Effector memory CD8-positive, alpha-beta T cell (primary cell): ENCODE measurements at regions not wholly inside any gene's neighbourhood (a gene's known extent, or its start where the extent isn't known, plus 50 kb on each side); places are given as distances from the start of the nearest gene placed in this dataset.
"Not testable (repeated sequence)": the region's sequence is repeated elsewhere in the genome, so short reads cannot be mapped to it uniquely, and the experiment has no call there.

ENCODE experiments used
- ATAC-seq: fragments of 150-1000 bp; cut with Tn5 transposase; replicated peaks from 2 replicates; pipeline ENCODE4 v1.10.0; 2021; ENCODE audit warnings: mild to moderate bottlenecking, moderate library complexity
- DNase-seq, 3 experiments: peaks; one replicate each; pipeline ENCODE4 v3.0.0; 2021
- H3K27ac Mint-ChIP-seq, 2 donors: one replicate each; pipeline ENCODE4 v1.8.0; 2022; ENCODE audit warnings: mild to moderate bottlenecking in 2 of 2, mixed read lengths in 2 of 2, moderate library complexity in 2 of 2
- H3K27me3 Mint-ChIP-seq, 2 donors: one replicate each; pipeline ENCODE4 v1.8.0; 2022; ENCODE audit warnings: mixed read lengths in 2 of 2
- H3K36me3 Mint-ChIP-seq: one replicate; pipeline ENCODE4 v1.8.0; 2022; ENCODE audit warnings: mild to moderate bottlenecking, moderate library complexity, mixed read lengths; ENCODE audit not compliant: insufficient read depth
- H3K4me1 Mint-ChIP-seq, 2 donors: one replicate each; pipeline ENCODE4 v1.8.0; 2022; ENCODE audit warnings: low read depth in 2 of 2, mixed read lengths in 2 of 2
- H3K4me3 Mint-ChIP-seq, 2 donors: one replicate each; pipeline ENCODE4 v1.8.0; 2022; ENCODE audit warnings: mild to moderate bottlenecking in 2 of 2, mixed read lengths in 2 of 2, moderate library complexity in 2 of 2
- H3K9me3 Mint-ChIP-seq, 2 donors: one replicate each; pipeline ENCODE4 v1.8.0; 2022; ENCODE audit warnings: mixed read lengths in 2 of 2

- Mint-ChIP-seq H3K4me3 (no peak overlapping the region), H3K27ac (no peak overlapping the region), H3K9me3 (peaks cover 3 to 8% of the 10 kb centered on the region in 2 donors), H3K27me3 (no peaks in the 10 kb centered on the region), H3K4me1 (no peaks in the 10 kb centered on the region), H3K36me3 (peaks cover 3% of the 10 kb centered on the region)
- DNase-seq (no peak), ATAC-seq (no peak)
Measured at GRCh38 chr4:32686123-32686522, 1966.0 kb downstream of the PCDH7 start.

DNA sequence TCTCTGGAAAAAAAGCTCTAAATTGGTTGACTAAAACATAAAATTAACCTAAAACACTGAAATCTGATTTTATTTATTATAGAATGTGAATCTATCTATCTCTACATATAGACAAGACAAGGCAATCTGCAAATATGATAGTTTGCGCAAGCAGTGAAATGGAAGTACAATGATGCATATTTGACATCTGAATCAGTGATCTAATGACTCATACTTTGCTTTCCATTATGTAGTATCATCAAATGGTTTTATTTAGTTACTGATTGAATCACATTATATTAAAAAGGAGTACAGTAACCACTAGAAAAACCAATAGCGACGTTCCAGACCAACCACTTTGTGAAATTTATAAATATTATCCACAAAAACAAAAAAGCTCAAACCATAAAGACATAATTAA, 1969.3 kb downstream of the PCDH7 start:
- Mint-ChIP-seq H3K9me3 (peaks cover 0 to 8% of the 10 kb centered on the region in 2 donors), H3K36me3 (no peaks in the 10 kb centered on the region), H3K4me1 (no peaks in the 10 kb centered on the region), H3K27me3 (no peaks in the 10 kb centered on the region), H3K4me3 (no peak overlapping the region), H3K27ac (no peak overlapping the region)
- DNase-seq (no peak), ATAC-seq (no peak)

- Mint-ChIP-seq H3K36me3 (no peaks in the 10 kb centered on the region), H3K27me3 (no peaks in the 10 kb centered on the region), H3K9me3 (peaks cover 13 to 15% of the 10 kb centered on the region in 2 donors), H3K4me1 (no peaks in the 10 kb centered on the region), H3K27ac (no peak overlapping the region), H3K4me3 (no peak overlapping the region)
- no peak for ATAC-seq
- no peak for DNase-seq
Measured at GRCh38 chr4:32697281-32697814, 1977.2 kb downstream of the PCDH7 start.

DNA sequence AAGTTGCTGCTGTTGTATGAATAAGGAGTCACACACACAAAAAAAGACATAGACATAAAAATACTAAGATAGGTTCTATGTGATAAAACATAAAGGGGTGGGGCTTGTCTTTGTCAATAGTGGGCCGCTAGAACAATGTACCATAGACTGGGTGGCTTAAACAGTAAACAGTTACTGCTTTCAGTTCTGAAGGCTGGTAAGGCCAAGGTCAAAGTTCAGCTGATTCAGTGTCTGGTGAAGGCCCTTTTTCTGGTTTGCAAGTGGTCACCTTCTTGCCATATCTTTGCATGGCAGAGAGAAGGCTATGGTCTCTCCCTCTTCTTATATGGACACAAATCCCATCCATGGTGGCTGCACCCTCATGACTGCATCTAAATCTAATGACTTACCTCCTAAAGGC, 1980.7 kb downstream of the PCDH7 start:
- Mint-ChIP-seq H3K27ac (no peak overlapping the region), H3K9me3 (peaks cover 6 to 7% of the 10 kb centered on the region in 2 donors), H3K4me3 (no peak overlapping the region), H3K27me3 (no peaks in the 10 kb centered on the region), H3K4me1 (no peaks in the 10 kb centered on the region), H3K36me3 (no peaks in the 10 kb centered on the region)
- ATAC-seq (no peak), DNase-seq (no peak)

DNA sequence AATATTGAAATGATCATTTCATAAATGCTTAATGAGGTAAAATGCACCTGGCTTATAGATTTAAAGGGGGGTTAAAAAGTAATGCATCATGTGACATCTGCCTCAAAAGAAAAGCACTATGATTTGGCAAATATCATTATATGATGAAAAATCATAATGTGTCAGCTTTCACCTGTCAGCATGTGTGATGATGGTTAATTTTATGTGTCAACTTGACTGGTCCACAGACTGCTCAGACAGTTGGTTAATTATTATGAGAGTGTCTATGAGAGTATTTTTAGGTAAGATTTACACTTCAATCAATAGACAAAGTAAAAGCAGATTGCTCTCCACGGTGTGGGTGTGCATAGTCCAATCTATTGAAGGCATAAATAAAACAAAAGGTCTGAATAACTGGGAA, 1986.7 kb downstream of the PCDH7 start:
- H3K4me3 Mint-ChIP-seq: no peak overlapping the region
- no peaks in the 10 kb centered on the region for H3K4me1 Mint-ChIP-seq
- no peaks in the 10 kb centered on the region for H3K36me3 Mint-ChIP-seq
- peaks cover 8 to 16% of the 10 kb centered on the region in 2 donors for H3K9me3 Mint-ChIP-seq
- no peaks in the 10 kb centered on the region for H3K27me3 Mint-ChIP-seq
- H3K27ac Mint-ChIP-seq: no peak overlapping the region
- DNase-seq: no peak
- ATAC-seq: no peak

- not testable (repeated sequence) for H3K27me3 Mint-ChIP-seq, H3K4me3 Mint-ChIP-seq, DNase-seq, H3K27ac Mint-ChIP-seq, ATAC-seq, H3K36me3 Mint-ChIP-seq, H3K4me1 Mint-ChIP-seq
- peaks cover 8 to 13% of the 10 kb centered on the region in 2 donors for H3K9me3 Mint-ChIP-seq
Measured at GRCh38 chr4:32716090-32716620, 1996.0 kb downstream of the PCDH7 start.

DNA sequence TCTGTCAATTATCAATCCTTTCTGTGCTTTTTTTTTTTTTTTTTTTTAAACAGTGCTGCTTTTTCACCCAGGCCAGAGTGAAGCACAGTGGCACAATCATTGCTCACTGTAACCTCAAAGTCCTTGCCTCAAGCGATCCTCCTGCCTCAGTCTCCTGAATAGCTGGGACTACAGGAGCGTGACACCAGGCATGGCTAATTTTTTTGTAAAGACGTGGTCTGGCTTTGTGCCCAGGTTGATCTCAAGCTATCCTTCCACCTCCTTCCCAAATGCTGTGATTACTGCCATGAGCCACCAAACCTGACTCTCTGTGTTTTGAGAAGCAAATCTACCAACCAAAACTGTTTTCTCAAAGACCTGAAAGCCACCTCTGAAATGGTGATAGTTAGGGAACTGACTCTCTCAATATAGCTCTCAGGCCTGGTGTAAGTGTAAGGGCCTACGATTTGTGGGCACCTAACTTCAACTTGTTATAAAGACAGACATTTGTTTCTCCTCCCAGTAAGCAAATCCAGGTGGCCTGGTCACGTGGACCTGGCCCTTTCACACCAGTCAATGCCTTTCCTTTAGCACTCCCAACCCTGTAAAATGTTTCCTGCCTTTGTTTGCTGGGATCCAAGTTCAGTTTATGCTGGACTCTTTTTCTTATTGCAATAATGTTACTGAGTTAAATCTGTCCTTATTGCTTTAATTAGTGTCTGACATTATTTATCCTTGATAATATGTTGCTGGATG, 2015.9 kb downstream of the PCDH7 start:
- no peak overlapping the region for H3K4me3 Mint-ChIP-seq
- H3K4me1 Mint-ChIP-seq: no peaks in the 10 kb centered on the region
- no peak overlapping the region for H3K27ac Mint-ChIP-seq
- ATAC-seq (no peak), DNase-seq (no peak)
- no peaks in the 10 kb centered on the region for H3K27me3 Mint-ChIP-seq
- peaks cover 6 to 22% of the 10 kb centered on the region in 2 donors for H3K9me3 Mint-ChIP-seq
- no peaks in the 10 kb centered on the region for H3K36me3 Mint-ChIP-seq

- no peak for DNase-seq
- Mint-ChIP-seq H3K27me3 (no peaks in the 10 kb centered on the region), H3K36me3 (no peaks in the 10 kb centered on the region), H3K9me3 (peaks cover 7 to 8% of the 10 kb centered on the region in 2 donors), H3K27ac (no peak overlapping the region), H3K4me1 (no peaks in the 10 kb centered on the region), H3K4me3 (no peak overlapping the region)
- no peak for ATAC-seq
Measured at GRCh38 chr4:32744211-32744610, 2024.0 kb downstream of the PCDH7 start.

- ATAC-seq: no peak
- H3K36me3 Mint-ChIP-seq: no peaks in the 10 kb centered on the region
- H3K27ac Mint-ChIP-seq: no peak overlapping the region
- no peaks in the 10 kb centered on the region for H3K4me1 Mint-ChIP-seq
- peaks cover 7 to 8% of the 10 kb centered on the region in 2 donors for H3K9me3 Mint-ChIP-seq
- H3K4me3 Mint-ChIP-seq: no peak overlapping the region
- no peak for DNase-seq
- no peaks in the 10 kb centered on the region for H3K27me3 Mint-ChIP-seq
Measured at GRCh38 chr4:32745351-32745750, 2025.2 kb downstream of the PCDH7 start.

- Mint-ChIP-seq H3K27ac (no peak overlapping the region), H3K27me3 (no peaks in the 10 kb centered on the region), H3K9me3 (peaks cover 0 to 1% of the 10 kb centered on the region in 2 donors), H3K4me1 (no peaks in the 10 kb centered on the region), H3K36me3 (no peaks in the 10 kb centered on the region), H3K4me3 (no peak overlapping the region)
- no peak for DNase-seq
- ATAC-seq: no peak
Measured at GRCh38 chr4:32748061-32748460, 2027.9 kb downstream of the PCDH7 start.

DNA sequence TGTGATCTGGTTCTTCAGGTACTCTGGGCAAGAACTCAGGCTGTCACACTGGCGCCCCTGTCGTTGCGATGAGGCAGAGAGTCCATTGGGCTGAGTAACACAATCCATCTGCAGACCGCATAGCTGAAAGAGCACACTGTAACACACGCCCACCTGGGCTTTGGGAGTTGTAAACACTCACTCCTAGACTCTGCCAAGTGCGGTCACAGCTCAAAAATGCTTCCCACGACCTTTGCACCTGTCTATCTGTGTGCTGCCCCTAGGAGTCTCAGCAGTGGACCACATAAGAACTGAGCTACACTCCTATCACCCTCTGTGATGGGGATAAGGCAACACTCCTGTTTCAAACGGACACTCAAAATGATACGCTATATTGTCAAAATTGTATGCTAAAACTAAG, 2028.3 kb downstream of the PCDH7 start:
- Mint-ChIP-seq H3K27ac (no peak overlapping the region), H3K27me3 (no peaks in the 10 kb centered on the region), H3K9me3 (peaks cover 0 to 1% of the 10 kb centered on the region in 2 donors), H3K4me3 (no peak overlapping the region), H3K4me1 (no peaks in the 10 kb centered on the region), H3K36me3 (no peaks in the 10 kb centered on the region)
- ATAC-seq (no peak), DNase-seq (no peak)

GRCh38 chr4:32752962-32753361, 2032.8 kb downstream of the PCDH7 start:
- no peaks in the 10 kb centered on the region for H3K27me3 Mint-ChIP-seq
- no peak overlapping the region for H3K4me3 Mint-ChIP-seq
- H3K27ac Mint-ChIP-seq: no peak overlapping the region
- ATAC-seq: no peak
- H3K4me1 Mint-ChIP-seq: no peaks in the 10 kb centered on the region
- no peaks in the 10 kb centered on the region for H3K36me3 Mint-ChIP-seq
- no peak for DNase-seq
- H3K9me3 Mint-ChIP-seq: peaks cover 7 to 11% of the 10 kb centered on the region in 2 donors

DNA sequence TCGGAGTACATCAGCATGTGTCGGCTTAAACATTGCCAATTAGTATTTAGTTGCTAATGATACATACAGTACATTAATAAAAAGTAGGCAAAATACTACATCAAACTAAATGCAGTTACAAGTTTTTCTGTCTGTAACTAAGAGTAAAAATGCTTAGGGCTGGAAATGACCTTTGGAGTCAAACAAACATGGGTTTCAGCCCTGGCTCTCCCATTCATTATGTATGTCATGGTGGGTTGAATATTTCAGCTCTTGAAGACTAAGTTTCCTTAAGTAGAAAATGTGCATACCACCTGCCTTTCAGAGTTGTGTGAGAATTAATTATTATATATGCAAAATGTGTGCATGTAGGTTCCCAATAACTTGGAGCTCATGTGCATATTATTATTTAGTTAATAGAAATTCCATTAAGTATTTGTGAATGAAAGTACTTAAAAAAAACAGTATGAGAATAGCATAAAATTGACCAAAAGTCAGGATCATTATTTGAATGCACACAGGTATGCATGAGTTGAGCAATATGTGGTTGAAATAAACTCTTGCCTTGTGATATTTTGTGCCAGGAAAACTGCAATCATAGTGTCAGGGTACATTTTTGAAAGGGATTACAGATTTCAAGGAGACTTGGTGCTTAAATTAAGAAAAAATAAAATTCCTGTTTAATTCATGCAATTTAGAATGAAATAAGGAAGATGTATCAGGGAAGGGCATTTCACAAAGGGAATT, 2048.7 kb downstream of the PCDH7 start:
- Mint-ChIP-seq H3K9me3 (peaks cover 8% of the 10 kb centered on the region in 2 donors), H3K27ac (no peak overlapping the region), H3K4me1 (no peaks in the 10 kb centered on the region), H3K27me3 (no peaks in the 10 kb centered on the region), H3K36me3 (no peaks in the 10 kb centered on the region), H3K4me3 (no peak overlapping the region)
- ATAC-seq (no peak), DNase-seq (no peak)

DNA sequence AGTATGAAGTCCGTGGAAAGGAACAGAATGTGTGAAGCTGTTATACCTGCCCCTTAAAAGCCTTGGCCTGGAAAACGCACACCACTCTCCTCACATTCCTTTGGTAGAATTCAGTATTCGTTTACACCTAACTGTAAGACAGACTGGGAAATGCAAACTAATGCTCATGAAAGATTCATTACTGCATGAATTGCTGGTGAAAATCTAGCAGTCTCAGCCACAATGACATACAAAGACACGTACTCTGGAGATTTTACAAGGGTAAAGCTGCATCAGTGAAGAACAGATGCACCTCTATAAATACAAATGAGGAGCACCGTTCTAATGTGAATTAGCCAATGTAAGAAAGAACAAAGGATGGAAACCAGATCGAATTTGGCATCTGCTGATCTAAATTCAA, 2051.3 kb downstream of the PCDH7 start:
- no peaks in the 10 kb centered on the region for H3K27me3 Mint-ChIP-seq
- H3K27ac Mint-ChIP-seq: no peak overlapping the region
- no peak overlapping the region for H3K4me3 Mint-ChIP-seq
- H3K36me3 Mint-ChIP-seq: no peaks in the 10 kb centered on the region
- DNase-seq (no peak), ATAC-seq (no peak)
- peaks cover 8% of the 10 kb centered on the region in 2 donors for H3K9me3 Mint-ChIP-seq
- no peaks in the 10 kb centered on the region for H3K4me1 Mint-ChIP-seq
